ENCODE measurements at regions not wholly inside any gene's neighbourhood (a gene's known extent, or its start where the extent isn't known, plus 50 kb on each side); places are given as distances from the start of the nearest gene placed in this dataset.

GRCh38 chr2:6283259-6283658 is 582.4 kb downstream of the CMPK2 start:
- TF ChIP-seq ZFX (IDR thresholded peaks at IDR 0.05; ENCODE audit: borderline replicate concordance): no peak
- TF ChIP-seq, protein P1, sequence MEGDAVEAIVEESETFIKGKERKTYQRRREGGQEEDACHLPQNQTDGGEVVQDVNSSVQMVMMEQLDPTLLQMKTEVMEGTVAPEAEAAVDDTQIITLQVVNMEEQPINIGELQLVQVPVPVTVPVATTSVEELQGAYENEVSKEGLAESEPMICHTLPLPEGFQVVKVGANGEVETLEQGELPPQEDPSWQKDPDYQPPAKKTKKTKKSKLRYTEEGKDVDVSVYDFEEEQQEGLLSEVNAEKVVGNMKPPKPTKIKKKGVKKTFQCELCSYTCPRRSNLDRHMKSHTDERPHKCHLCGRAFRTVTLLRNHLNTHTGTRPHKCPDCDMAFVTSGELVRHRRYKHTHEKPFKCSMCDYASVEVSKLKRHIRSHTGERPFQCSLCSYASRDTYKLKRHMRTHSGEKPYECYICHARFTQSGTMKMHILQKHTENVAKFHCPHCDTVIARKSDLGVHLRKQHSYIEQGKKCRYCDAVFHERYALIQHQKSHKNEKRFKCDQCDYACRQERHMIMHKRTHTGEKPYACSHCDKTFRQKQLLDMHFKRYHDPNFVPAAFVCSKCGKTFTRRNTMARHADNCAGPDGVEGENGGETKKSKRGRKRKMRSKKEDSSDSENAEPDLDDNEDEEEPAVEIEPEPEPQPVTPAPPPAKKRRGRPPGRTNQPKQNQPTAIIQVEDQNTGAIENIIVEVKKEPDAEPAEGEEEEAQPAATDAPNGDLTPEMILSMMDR (IDR thresholded peaks at IDR 0.05): no peak
- no peak overlapping the region for H3K27ac ChIP-seq

DNA sequence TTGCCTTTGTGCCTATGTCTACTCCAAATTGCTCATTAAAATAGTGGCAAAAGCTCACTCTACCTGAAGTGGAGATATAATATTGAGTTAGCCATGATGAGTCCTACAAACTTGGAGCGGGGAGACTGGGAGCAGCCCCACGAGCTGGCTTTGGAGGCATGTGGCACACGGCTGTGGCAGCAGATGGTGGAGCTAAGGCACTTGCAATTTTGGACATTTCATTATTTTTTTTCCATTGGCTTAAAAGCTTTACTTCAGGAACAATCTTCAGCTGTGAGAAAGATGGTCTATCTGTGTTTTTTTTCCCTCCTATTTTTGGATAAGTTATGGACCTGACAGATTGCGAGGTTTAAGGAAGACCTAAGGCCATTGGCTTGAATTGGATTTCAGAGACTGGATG is 578.3 kb downstream of the CMPK2 start:
- no peak for TF ChIP-seq ZFX (IDR thresholded peaks at IDR 0.05; ENCODE audit: borderline replicate concordance)
- TF ChIP-seq, protein P1 (IDR thresholded peaks at IDR 0.05): no peak
- H3K27ac ChIP-seq: no peak overlapping the region

- H3K27ac ChIP-seq: no peak overlapping the region
- TF ChIP-seq, protein P1 (IDR thresholded peaks at IDR 0.05): no peak
- TF ChIP-seq ZFX (IDR thresholded peaks at IDR 0.05; ENCODE audit: borderline replicate concordance): no peak
Measured at GRCh38 chr2:6288791-6289190, 576.9 kb downstream of the CMPK2 start.

DNA sequence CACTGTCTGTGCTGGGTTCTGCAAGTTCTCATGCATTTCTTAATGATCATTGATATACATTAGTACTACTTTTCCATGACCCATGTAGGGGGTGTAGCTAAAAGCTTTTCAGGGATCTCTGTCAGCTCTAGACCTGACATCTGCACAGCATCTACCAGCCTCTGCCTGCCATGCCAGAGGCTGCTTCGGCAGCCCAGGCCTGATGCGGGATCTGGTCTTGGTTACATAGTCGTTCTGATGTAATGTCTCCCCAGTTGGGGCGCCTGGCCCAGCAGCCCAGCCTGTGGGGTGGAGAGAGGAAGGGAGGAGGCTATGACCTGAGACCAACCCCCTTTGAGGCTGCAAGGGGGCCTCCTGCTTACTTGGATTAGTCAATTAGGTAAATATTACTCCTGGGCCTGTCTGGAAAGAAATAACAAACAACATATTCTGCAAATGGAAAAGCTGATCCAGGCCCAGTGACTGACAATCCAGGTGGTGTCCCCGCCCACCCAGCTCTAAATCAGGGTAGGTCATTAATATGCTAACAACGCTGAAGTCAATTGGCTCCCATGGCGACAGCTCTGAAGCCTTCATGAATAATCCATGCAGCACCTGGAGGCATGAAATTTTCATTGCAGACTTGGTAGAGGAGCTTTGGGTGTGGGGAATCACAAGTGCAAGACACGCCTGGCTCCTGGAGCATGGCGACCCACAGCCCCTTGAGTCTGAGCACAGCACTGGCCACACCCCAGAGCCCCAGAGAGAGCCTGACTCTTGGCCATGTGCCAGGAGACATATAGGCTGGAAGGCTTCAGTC is 575.3 kb downstream of the CMPK2 start:
- TF ChIP-seq, protein P1 (IDR thresholded peaks at IDR 0.05): no peak
- no peak for TF ChIP-seq ZFX (IDR thresholded peaks at IDR 0.05; ENCODE audit: borderline replicate concordance)
- no peak overlapping the region for H3K27ac ChIP-seq

GRCh38 chr2:6294791-6295190 is 570.9 kb downstream of the CMPK2 start:
- TF ChIP-seq, protein P1 (IDR thresholded peaks at IDR 0.05): no peak
- TF ChIP-seq ZFX (IDR thresholded peaks at IDR 0.05; ENCODE audit: borderline replicate concordance): no peak
- no peak overlapping the region for H3K27ac ChIP-seq

DNA sequence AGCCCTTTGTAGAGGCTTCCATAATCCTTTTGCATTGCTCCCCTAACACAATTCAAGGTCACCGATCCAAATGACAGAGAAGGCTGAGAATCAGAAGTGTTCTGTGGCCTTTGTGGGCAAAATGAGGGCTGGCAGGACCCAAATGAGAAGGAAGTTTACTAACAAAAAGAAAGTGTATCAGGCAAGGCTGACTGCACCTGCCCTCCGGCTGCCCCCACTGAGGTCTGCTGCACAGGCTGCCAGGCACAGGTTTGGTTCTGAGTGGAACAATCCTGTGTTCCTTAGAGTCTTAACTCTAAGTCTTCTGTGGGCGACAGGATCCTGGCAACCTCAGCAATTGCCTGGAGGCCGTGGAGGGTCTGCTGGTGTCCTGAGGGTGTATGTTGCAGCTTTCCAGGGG is 568.5 kb downstream of the CMPK2 start:
- TF ChIP-seq, protein P1 (IDR thresholded peaks at IDR 0.05): no peak
- no peak for TF ChIP-seq ZFX (IDR thresholded peaks at IDR 0.05; ENCODE audit: borderline replicate concordance)
- H3K27ac ChIP-seq: no peak overlapping the region

DNA sequence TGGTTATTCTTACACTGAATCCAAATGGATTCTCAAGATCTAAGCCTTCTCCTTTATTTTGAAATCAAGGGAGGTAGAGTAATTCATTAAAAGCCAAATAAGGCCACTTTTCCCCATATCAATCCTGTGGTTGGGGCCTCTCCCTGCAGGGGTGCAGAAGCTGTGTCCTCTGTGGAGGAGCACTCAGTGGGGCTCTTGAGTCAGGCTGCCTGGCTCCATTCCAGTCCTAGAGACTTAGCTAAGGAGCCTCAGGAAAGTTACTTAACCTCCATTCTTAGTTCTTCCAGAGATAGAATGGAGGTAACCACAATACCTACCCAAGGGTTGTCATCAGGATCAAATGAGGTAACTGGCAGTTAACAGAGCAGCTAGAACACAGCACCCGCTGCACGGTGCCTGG is 564.3 kb downstream of the CMPK2 start:
- TF ChIP-seq, protein P1 (IDR thresholded peaks at IDR 0.05): no peak
- no peak for TF ChIP-seq ZFX (IDR thresholded peaks at IDR 0.05; ENCODE audit: borderline replicate concordance)
- no peak overlapping the region for H3K27ac ChIP-seq

All from 22Rv1 (cell line).